ENCODE measurements at regions not wholly inside any gene's neighbourhood (a gene's known extent, or its start where the extent isn't known, plus 50 kb on each side); places are given as distances from the start of the nearest gene placed in this dataset.
A peak's percentile ranks its signal among the peaks of the same experiment; 100 is the strongest.

- DNase-seq = no peak
Measured at GRCh38 chr6:95142661-95143335, 434.5 kb upstream of the MANEA start.

GRCh38 chr6:95143408-95144180, 433.7 kb upstream of the MANEA start:
- DNase-seq = no peak

GRCh38 chr6:95145457-95145856, 431.9 kb upstream of the MANEA start:
- DNase-seq = no peak

- peak; percentile 22 for DNase-seq
Measured at GRCh38 chr6:95159557-95159956, 417.8 kb upstream of the MANEA start.

- DNase-seq = no peak
Measured at GRCh38 chr6:95169775-95170174, 407.6 kb upstream of the MANEA start.

- no peak for DNase-seq
Measured at GRCh38 chr6:95175927-95176675, 401.2 kb upstream of the MANEA start.

GRCh38 chr6:95185874-95186273, 391.5 kb upstream of the MANEA start:
- no peak for DNase-seq

- no peak for DNase-seq
Measured at GRCh38 chr6:95186710-95187109, 390.6 kb upstream of the MANEA start.

GRCh38 chr6:95197590-95197989, 379.7 kb upstream of the MANEA start:
- no peak for DNase-seq

DNA sequence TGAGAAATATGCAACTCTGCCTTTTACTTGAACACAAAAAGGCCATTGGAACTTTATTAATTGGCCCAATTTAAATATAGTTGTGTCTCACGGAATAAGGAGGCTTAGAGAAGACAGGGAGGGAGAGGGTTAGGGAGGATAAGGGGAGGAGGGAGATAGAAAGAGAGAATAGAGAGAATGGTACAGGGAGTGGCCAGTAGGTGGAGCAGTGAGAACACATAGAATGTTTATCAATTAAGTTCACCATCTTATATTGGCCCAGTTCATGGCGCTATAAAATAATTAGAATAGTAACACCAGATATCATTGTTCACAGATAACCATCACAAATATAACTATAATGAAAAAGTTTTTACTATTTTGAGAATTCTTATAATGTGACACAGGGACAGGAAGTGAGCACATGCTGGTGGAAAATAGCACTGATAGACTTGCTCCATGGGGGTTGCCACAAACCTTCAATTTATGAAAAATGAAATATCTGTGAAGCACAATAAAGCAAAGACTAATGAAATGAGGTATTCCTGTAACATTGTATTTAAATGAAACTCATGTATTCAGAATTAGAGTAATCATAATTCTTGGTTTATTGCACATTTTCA, 374.1 kb upstream of the MANEA start:
- DNase-seq = peak; percentile 26

DNA sequence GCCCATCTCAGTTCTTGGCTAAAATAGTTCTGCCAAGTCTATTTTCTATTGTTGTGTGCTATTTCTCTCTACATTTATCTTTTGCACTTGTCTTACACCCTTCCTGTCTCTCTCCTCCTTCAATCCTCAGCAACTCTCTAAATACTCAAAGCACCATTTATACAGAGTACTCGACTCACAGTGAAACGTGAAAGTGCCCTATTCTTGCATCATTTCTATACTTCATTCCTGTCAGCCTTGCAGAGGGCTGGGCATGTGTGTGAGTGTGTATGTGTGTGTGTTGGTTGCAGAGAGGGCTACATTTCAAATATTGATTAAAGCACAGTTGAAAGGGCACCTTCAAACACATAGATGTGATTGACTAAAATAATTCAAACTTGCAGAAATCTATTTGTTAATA, 373.2 kb upstream of the MANEA start:
- DNase-seq = no peak

DNA sequence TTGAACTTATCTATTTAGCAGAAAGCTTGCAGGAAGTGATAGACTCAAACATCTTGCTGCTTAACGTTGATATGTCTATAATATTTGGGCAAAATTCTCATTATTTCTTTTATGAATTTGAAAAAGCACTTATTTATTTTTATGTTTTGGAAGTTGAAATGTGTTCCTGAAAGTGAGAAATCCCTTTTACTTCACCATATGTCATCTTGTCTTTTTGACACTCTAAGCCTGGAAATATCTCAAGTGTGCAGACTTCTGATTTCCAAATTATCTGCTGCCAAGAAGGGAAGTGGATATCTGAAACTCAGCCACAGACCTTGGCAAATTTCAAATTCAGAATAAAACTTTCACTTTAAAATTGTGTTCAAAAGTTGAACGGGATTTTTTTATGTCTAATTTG, 368.7 kb upstream of the MANEA start:
- no peak for DNase-seq

GRCh38 chr6:95209074-95209473, 368.3 kb upstream of the MANEA start:
- no peak for DNase-seq

- DNase-seq = no peak
Measured at GRCh38 chr6:95216555-95216954, 360.8 kb upstream of the MANEA start.

DNA sequence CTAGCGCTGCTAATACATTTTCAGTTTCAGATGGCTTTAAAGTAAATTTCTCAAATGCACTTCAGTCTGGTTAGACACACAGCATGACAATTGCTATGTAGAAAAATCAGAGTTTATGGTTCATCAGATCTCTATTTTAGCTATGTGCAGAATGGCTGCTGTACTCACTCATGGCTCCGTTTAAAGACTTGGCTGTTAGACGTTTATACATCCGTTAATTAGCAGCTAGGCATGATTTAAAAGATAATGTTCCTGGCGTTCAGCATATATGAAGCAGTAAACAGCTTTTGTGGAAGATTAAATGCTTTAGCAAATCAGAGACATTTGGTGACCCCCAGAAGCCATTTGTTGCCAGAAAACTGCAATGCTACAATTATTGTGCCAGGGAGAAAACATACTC, 350.0 kb upstream of the MANEA start:
- no peak for DNase-seq

GRCh38 chr6:95228636-95229035, 348.7 kb upstream of the MANEA start:
- no peak for DNase-seq

DNA sequence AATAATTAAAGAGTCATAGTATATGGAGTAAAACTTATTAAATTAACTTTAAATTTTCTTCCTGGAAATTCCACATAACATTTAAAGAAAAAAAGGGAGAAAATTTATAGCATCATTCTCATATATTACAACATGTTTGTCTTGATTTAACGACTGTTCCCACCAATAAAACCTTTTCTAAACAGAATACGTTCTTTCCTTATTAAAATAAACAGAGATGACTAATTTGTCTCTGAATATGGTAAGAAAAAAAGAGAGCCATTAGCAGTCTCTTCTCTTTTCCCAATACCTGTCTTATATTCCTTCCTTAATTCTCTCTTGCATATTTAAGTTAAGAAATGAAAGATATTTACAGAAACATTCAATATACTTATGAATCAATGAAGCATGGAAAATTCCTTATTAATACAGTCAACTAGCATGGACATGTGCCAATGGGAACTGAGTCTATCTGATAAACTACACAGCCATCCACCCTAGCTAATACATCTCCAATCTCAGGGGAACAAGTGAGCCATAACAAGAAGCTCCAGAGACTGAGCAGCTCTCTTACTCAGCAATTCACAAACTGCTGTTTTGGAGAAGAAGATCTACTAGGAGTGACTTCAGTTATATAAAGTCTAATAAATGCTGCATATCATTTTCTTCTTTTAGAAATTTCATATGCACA, 347.1 kb upstream of the MANEA start:
- no peak for DNase-seq

DNA sequence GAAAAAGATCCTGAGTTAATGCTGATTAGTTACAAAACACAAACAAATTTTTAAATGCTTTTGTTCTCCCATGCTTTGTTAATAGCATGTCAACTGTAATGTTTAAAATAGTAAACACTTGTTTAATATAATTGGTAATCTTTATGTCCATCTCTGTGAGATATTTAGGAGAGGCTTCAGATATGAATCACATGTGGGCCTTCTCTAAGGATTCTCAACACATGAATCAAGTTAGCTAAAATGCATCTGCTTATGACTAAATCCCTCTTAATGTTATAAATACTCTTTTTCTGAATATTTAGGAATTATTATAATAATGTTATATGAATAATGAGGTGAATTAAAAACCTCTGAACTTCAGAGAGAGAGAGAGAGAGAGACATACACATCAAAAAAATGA, 345.9 kb upstream of the MANEA start:
- no peak for DNase-seq

- DNase-seq = no peak
Measured at GRCh38 chr6:95232446-95232845, 344.9 kb upstream of the MANEA start.

GRCh38 chr6:95233879-95234278, 343.5 kb upstream of the MANEA start:
- DNase-seq = no peak

DNA sequence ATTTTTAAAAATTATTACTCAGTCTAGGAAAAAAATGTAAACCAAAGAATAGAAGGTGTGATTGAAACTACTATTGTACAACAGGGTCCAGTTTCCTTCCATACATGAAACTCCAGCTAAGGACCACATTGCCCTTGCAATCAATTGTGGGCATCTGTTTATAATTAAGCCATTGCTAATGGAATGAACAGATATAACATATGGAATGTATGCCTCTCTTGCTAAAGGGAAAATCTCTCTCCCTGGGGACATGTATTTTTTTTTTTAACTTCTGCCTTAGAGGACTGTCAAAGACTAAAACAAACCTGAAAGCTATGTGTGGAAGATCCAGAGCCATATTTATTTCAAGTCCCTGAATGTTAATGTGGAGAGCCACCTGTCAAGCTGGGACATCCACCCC, 336.8 kb upstream of the MANEA start:
- DNase-seq = peak; percentile 80

DNA sequence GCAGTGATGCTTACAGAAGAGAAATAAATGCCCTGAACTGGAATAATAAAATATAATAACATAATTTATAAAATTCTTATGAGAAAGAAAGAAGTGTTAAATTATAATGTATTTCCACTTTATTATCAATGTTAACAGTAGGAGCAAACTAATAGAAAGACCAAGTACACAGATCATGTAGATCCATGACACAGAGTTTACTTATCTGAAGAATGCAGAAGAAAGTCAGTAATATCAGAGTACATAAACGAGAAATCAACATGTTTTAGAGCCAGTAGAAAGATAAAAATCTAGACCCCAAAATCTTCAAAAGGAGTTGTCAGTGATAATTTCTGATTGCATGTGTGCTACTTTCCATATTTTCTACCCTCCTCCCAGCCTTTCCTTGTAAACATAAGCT, 334.8 kb upstream of the MANEA start:
- no peak for DNase-seq

- DNase-seq = peak; percentile 49
Measured at GRCh38 chr6:95243053-95243452, 334.3 kb upstream of the MANEA start.
